K562 (cell line): ENCODE measurements at regions not wholly inside any gene's neighbourhood (a gene's known extent, or its start where the extent isn't known, plus 50 kb on each side); places are given as distances from the start of the nearest gene placed in this dataset.
"Not testable (repeated sequence)": the region's sequence is repeated elsewhere in the genome, so short reads cannot be mapped to it uniquely, and the experiment has no call there.

Source experiments
- ATAC-seq: fragments of 200-7000 bp; cut with Tn5 transposase; 3 replicates; pipeline ENCODE4 v1.9.1; 2020; ENCODE audit warnings: moderate library complexity
- BruUV-seq: library from RNA; stranded (reverse); fragments of 400-500 nt; replicated peaks from 2 replicates; lab custom pipeline; 2021; lab: Mats Ljungman, UMichigan
- CTCF ChIA-PET: fragments of 300-600 bp; formaldehyde crosslinking; extraction: SDS; loops from one replicate; lab custom pipeline; 2021; ENCODE audit warnings: low intra/inter-chr PET ratio; lab: Yijun Ruan, JAX
- POLR2A ChIA-PET: fragments of 300-600, 350-650 bp; sonication (Branson Sonifier 250); formaldehyde crosslinking; extraction: SDS; loops from one replicate; lab custom pipeline; 2021; ENCODE audit warnings: antibody characterized with exemption, inconsistent platforms; lab: Yijun Ruan, JAX
- DNase-seq, 4 experiments: peaks; one replicate each; pipeline versions ENCODE4 v3.0.0 to v3.0.0-alpha.2; 2011 to 2018; ENCODE audit warnings: low spot score in 3 of 4, mixed read lengths in 3 of 4; ENCODE audit errors: extremely low read depth in 1 of 4
- FAIRE-seq: peaks from 2 replicates; lab custom pipeline; 2011; peaks lifted over from hg19 to GRCh38; lab: Jason Lieb, UNC
- H2AFZ ChIP-seq: 2 replicates; pipeline ENCODE4 v1.6.0; 2011; ENCODE audit warnings: low read depth, low read length, control low read depth, inconsistent platforms
- H3K27ac ChIP-seq: fragments of 200-600 bp; 3 replicates; pipeline ENCODE4 v1.8.0; 2011; ENCODE audit warnings: low read depth, mild to moderate bottlenecking, control low read depth, inconsistent platforms, low read length, moderate library complexity, mixed read lengths; ENCODE audit errors: extremely low read depth
- H3K27me3 ChIP-seq, 2 experiments: fragments of 300-600 bp in 1 of 2; 2 replicates in 1 of 2; 3 replicates in 1 of 2; pipeline versions ENCODE4 v1.6.0 to v1.8.0; 2011; ENCODE audit warnings: inconsistent platforms in 2 of 2, low read length in 2 of 2, mild to moderate bottlenecking in 1 of 2, mixed read lengths in 1 of 2, moderate library complexity in 1 of 2; ENCODE audit not compliant: control insufficient read depth in 2 of 2, insufficient read depth in 2 of 2
- H3K36me3 ChIP-seq: fragments of 300-600 bp; 3 replicates; pipeline ENCODE4 v1.8.0; 2011; ENCODE audit warnings: mild to moderate bottlenecking, low read length, inconsistent platforms; ENCODE audit not compliant: control insufficient read depth, insufficient read depth
- H3K4me1 ChIP-seq, 2 experiments: fragments of 200-600 bp in 1 of 2; replicated peaks in 1 of 2; 2 replicates in 1 of 2; 3 replicates in 1 of 2; pipeline versions ENCODE4 v1.5.1 to v1.8.0; 2011; ENCODE audit warnings: inconsistent platforms in 2 of 2, low read length in 2 of 2, mild to moderate bottlenecking in 1 of 2, mixed read lengths in 1 of 2, moderate library complexity in 1 of 2; ENCODE audit not compliant: control insufficient read depth in 2 of 2, insufficient read depth in 2 of 2
- H3K4me2 ChIP-seq: 2 replicates; pipeline ENCODE4 v1.6.1; 2011; ENCODE audit warnings: low read length, control low read depth, inconsistent platforms, mixed read lengths; ENCODE audit not compliant: insufficient read depth
- H3K4me3 ChIP-seq: fragments of 200-600 bp; sonication (generic), shearing (Covaris generic); 2 replicates; pipeline ENCODE4 v1.5.1; 2016; ENCODE audit warnings: control low read depth, inconsistent platforms
- H3K79me2 ChIP-seq: fragments of 200-600 bp; 3 replicates; pipeline ENCODE4 v1.8.0; 2011; ENCODE audit warnings: low read length, inconsistent platforms; ENCODE audit not compliant: control insufficient read depth, insufficient read depth
- H3K9ac ChIP-seq, 2 experiments: 2 replicates each; pipeline versions ENCODE4 v1.6.0 to v1.6.1; 2011; ENCODE audit warnings: low read depth in 2 of 2, low read length in 2 of 2, control low read depth in 1 of 2, inconsistent platforms in 1 of 2, mild to moderate bottlenecking in 1 of 2, mixed read lengths in 1 of 2; ENCODE audit not compliant: insufficient read depth in 1 of 2
- H3K9me1 ChIP-seq: one replicate; pipeline ENCODE4 v1.6.0; 2011; ENCODE audit warnings: inconsistent platforms, mild to moderate bottlenecking, low read length, moderate library complexity; ENCODE audit not compliant: control insufficient read depth, insufficient read depth
- H3K9me3 ChIP-seq: replicated peaks from 2 replicates; pipeline ENCODE4 v1.5.1; 2011; ENCODE audit warnings: low read depth, low read length, inconsistent platforms; ENCODE audit not compliant: control insufficient read depth, insufficient read depth
- H4K20me1 ChIP-seq: replicated peaks from 2 replicates; pipeline ENCODE4 v1.6.1; 2011; ENCODE audit warnings: low read length, inconsistent platforms, mixed read lengths; ENCODE audit not compliant: control insufficient read depth, insufficient read depth
- BCL6 ChIP-seq: fragments of 250-450 bp; sonication (Bioruptor Pico); IDR thresholded peaks from 2 replicates; pipeline ENCODE4 v1.4.0; 2020
- DEAF1 ChIP-seq: fragments of 450-650 bp; formaldehyde crosslinking; IDR thresholded peaks from 2 replicates; pipeline ENCODE4 v1.4.0; 2020; ENCODE audit warnings: mild to moderate bottlenecking, moderate library complexity
- E2F6 ChIP-seq, 2 experiments: IDR thresholded peaks; 2 replicates each; pipeline ENCODE4 v1.6.1; 2011; ENCODE audit warnings: borderline replicate concordance in 1 of 2, control low read depth in 1 of 2, low read depth in 1 of 2, low read length in 1 of 2, mild to moderate bottlenecking in 1 of 2, mixed read lengths in 1 of 2, moderate library complexity in 1 of 2; ENCODE audit not compliant: insufficient read depth in 1 of 2, insufficient read length in 1 of 2, poor library complexity in 1 of 2, severe bottlenecking in 1 of 2; ENCODE audit errors: extremely low read depth in 1 of 2
- JUNB ChIP-seq: fragments of 450-650 bp; formaldehyde crosslinking; conservative IDR thresholded peaks from 2 replicates; pipeline ENCODE4 v1.4.0; 2020; ENCODE audit warnings: mild to moderate bottlenecking
- MTA2 ChIP-seq: fragments of 450-650 bp; IDR thresholded peaks from 2 replicates; pipeline ENCODE4 v1.6.1; 2016; ENCODE audit warnings: low read depth
- NR4A1 ChIP-seq, 2 experiments: fragments of 250-450 bp in 1 of 2; fragments of 450-650 bp in 1 of 2; sonication (Bioruptor Pico) in 1 of 2; IDR thresholded peaks; 2 replicates each; pipeline versions ENCODE4 v1.4.0 to v1.6.1; 2016 to 2020; ENCODE audit warnings: mild to moderate bottlenecking in 2 of 2, missing compliant biosample characterization in 1 of 2, missing genetic modification characterization in 1 of 2, moderate library complexity in 1 of 2
- RUNX1 ChIP-seq: sonication (generic); IDR thresholded peaks from 2 replicates; pipeline ENCODE4 v1.6.1; 2016; ENCODE audit warnings: antibody characterized with exemption, low read depth
- SRF ChIP-seq, 2 experiments: fragments of 250-450, 450-650 bp in 1 of 2; sonication (Bioruptor Pico) in 1 of 2; sonication (generic) in 1 of 2; formaldehyde crosslinking; IDR thresholded peaks; 2 replicates each; pipeline versions ENCODE4 v1.5.0 to v1.5.1; 2020 to 2022; ENCODE audit warnings: mild to moderate bottlenecking in 1 of 2, missing genetic modification reagents in 1 of 2
- TFAM ChIP-seq: fragments of 250-450 bp; sonication (Bioruptor Pico); conservative IDR thresholded peaks from 2 replicates; pipeline ENCODE4 v1.5.0; 2021; ENCODE audit warnings: mild to moderate bottlenecking, moderate library complexity
- ZBTB12 ChIP-seq: fragments of 250-450 bp; sonication (Bioruptor Pico); IDR thresholded peaks from 2 replicates; pipeline ENCODE4 v1.4.0; 2020
- ZKSCAN8 ChIP-seq: fragments of 200-800 bp; sonication (Bioruptor generic); IDR thresholded peaks from 2 replicates; pipeline ENCODE4 v1.6.1; 2016; ENCODE audit warnings: missing genetic modification characterization, missing compliant biosample characterization
- ZNF583 ChIP-seq: fragments of 250-450 bp; sonication (Bioruptor Pico); IDR thresholded peaks from 2 replicates; pipeline ENCODE4 v1.4.0; 2020
- WGBS: fragments of 100-300 bp; shearing (Covaris generic); methylation state at CpG from one replicate; pipeline ENCODE4 v1.1.6; 2016; ENCODE audit warnings: low coverage, mixed read lengths; ENCODE audit not compliant: insufficient coverage; ENCODE audit errors: missing lambda C conversion rate; 5-methylcytosine and 5-hydroxymethylcytosine counted together
- in situ Hi-C: fragments of 300-500 bp; cut with MboI; formaldehyde crosslinking; loops from 4 replicates; pipeline ENCODE4 v1.15.0; 2018; ENCODE audit warnings: inconsistent platforms, mixed read lengths
- intact Hi-C: fragments of 100-400 bp; cut with micrococcal nuclease; formaldehyde crosslinking; loops from 2 replicates; pipeline ENCODE4 v1.14.2; 2022

- H3K79me2 ChIP-seq = no peaks in the 10 kb centered on the region
- H3K9ac ChIP-seq = no peak overlapping the region
- no peak overlapping the region for H2AFZ ChIP-seq
- H3K4me3 ChIP-seq = no peak overlapping the region
- ChIA-PET CTCF (no interaction called here), POLR2A (no interaction called here)
- DNase-seq (no peak), ATAC-seq (no peak)
- no peaks in the 10 kb centered on the region; a peak in 2 of 5 replicates for H3K4me1 ChIP-seq
- intact Hi-C loops = no loop called here
- no peak overlapping the region for H3K27ac ChIP-seq
- H4K20me1 ChIP-seq = no peaks in the 10 kb centered on the region
- no TSS peak for BruUV-seq
- H3K9me1 ChIP-seq = no peaks in the 10 kb centered on the region
- in situ Hi-C loops = no loop called here
- TF ChIP-seq MTA2 = no peak
- TF ChIP-seq E2F6 (IDR thresholded peaks at IDR 0.05; ENCODE audit: borderline replicate concordance in 1 of 2, extremely low read depth in 1 of 2, insufficient read depth in 1 of 2, insufficient read length in 1 of 2, low read depth in 1 of 2, low read length in 1 of 2, poor library complexity in 1 of 2, severe bottlenecking in 1 of 2) = no peak
- no peak for TF ChIP-seq SRF (CRISPR knock-in tag; IDR thresholded peaks at IDR 0.05)
- no peak for TF ChIP-seq NR4A1 (CRISPR knock-in tag; IDR thresholded peaks at IDR 0.05)
- TF ChIP-seq NR4A1 (tag; IDR thresholded peaks at IDR 0.05) = no peak
- TF ChIP-seq JUNB (CRISPR knock-in tag) = no peak
- no peak for TF ChIP-seq ZBTB12 (CRISPR knock-in tag)
- no peak for TF ChIP-seq RUNX1
- no peak for TF ChIP-seq ZNF583 (CRISPR knock-in tag)
- no peak for TF ChIP-seq TFAM
- TF ChIP-seq ZKSCAN8 (CRISPR knock-in tag) = no peak
- TF ChIP-seq BCL6 (CRISPR knock-in tag) = no peak
- TF ChIP-seq DEAF1 (CRISPR knock-in tag) = no peak
- TF ChIP-seq, all 486 proteins: peak for 0
- FAIRE-seq = no peak
- Histone ChIP-seq H3K4me2 (no peak overlapping the region), H3K9me3 (no peaks in the 10 kb centered on the region), H3K27me3 (no peaks in the 10 kb centered on the region), H3K36me3 (no peaks in the 10 kb centered on the region)
- 27% methylated on average over 4 of the region's 4 CpGs for WGBS
These were observed 101.7 kb downstream of the SOCS6 start for GRCh38 chr18:70390371-70391090.

GRCh38 chr18:70389036-70389435 lies 100.2 kb downstream of the SOCS6 start:
- H3K4me3 ChIP-seq, H3K9ac ChIP-seq, BruUV-seq, DNase-seq, H3K4me2 ChIP-seq, H3K9me3 ChIP-seq, H3K36me3 ChIP-seq, H3K9me1 ChIP-seq, H3K27me3 ChIP-seq, H2AFZ ChIP-seq, H3K27ac ChIP-seq, FAIRE-seq, H3K79me2 ChIP-seq, POLR2A ChIA-PET, intact Hi-C loops, in situ Hi-C loops, CTCF ChIA-PET, H4K20me1 ChIP-seq, H3K4me1 ChIP-seq, ATAC-seq: not testable (repeated sequence)
- 83% methylated on average over 3 of the region's 5 CpGs for WGBS
